Femur (tissue), 1 donor: ENCODE measurements at regions not wholly inside any gene's neighbourhood (a gene's known extent, or its start where the extent isn't known, plus 50 kb on each side); places are given as distances from the start of the nearest gene placed in this dataset.
"Not testable (repeated sequence)": the region's sequence is repeated elsewhere in the genome, so short reads cannot be mapped to it uniquely, and the experiment has no call there.

Experiments
- DNase-seq: peaks from one replicate; pipeline ENCODE4 v3.0.0-alpha.2; 2017

GRCh38 chr4:171334549-171334948 lies 478.7 kb upstream of the GALNTL6 start:
- no peak for DNase-seq

- DNase-seq: no peak
Observed at GRCh38 chr4:171308661-171309060, 504.5 kb upstream of the GALNTL6 start.

- DNase-seq: not testable (repeated sequence)
Observed at GRCh38 chr4:171298048-171298718, 515.0 kb upstream of the GALNTL6 start.

- DNase-seq: no peak
Observed at GRCh38 chr4:171288816-171289432, 524.3 kb upstream of the GALNTL6 start.

- DNase-seq: no peak
Observed at GRCh38 chr4:171281359-171281758, 531.8 kb upstream of the GALNTL6 start.

GRCh38 chr4:171279131-171279530 lies 534.1 kb upstream of the GALNTL6 start:
- no peak for DNase-seq

GRCh38 chr4:171266671-171267070 lies 546.5 kb upstream of the GALNTL6 start:
- DNase-seq: no peak

GRCh38 chr4:171265190-171265818 lies 547.9 kb upstream of the GALNTL6 start:
- DNase-seq: no peak

GRCh38 chr4:171256223-171256622 lies 557.0 kb upstream of the GALNTL6 start:
- no peak for DNase-seq

GRCh38 chr4:171246948-171247347 lies 566.3 kb upstream of the GALNTL6 start:
- DNase-seq: no peak

- DNase-seq: no peak
Observed at GRCh38 chr4:171242831-171243230, 570.4 kb upstream of the GALNTL6 start.

- no peak for DNase-seq
Observed at GRCh38 chr4:171239196-171239595, 574.0 kb upstream of the GALNTL6 start.

- DNase-seq: no peak
Observed at GRCh38 chr4:171235521-171235920, 577.7 kb upstream of the GALNTL6 start.

- not testable (repeated sequence) for DNase-seq
Observed at GRCh38 chr4:171229354-171229753, 583.9 kb upstream of the GALNTL6 start.

GRCh38 chr4:171221181-171221580 lies 592.0 kb upstream of the GALNTL6 start:
- no peak for DNase-seq

GRCh38 chr4:171203425-171203824 lies 609.8 kb upstream of the GALNTL6 start:
- no peak for DNase-seq

GRCh38 chr4:171202908-171203307 lies 610.3 kb upstream of the GALNTL6 start:
- DNase-seq: no peak

- no peak for DNase-seq
Observed at GRCh38 chr4:171186700-171187099, 626.5 kb upstream of the GALNTL6 start.

- no peak for DNase-seq
Observed at GRCh38 chr4:171181090-171181489, 632.1 kb upstream of the GALNTL6 start.

GRCh38 chr4:171170671-171171070 lies 642.5 kb upstream of the GALNTL6 start:
- no peak for DNase-seq

GRCh38 chr4:171169396-171169795 lies 643.8 kb upstream of the GALNTL6 start:
- DNase-seq: no peak

GRCh38 chr4:171162478-171162877 lies 650.7 kb upstream of the GALNTL6 start:
- no peak for DNase-seq

- no peak for DNase-seq
Observed at GRCh38 chr4:171157462-171158082, 655.6 kb upstream of the GALNTL6 start.

GRCh38 chr4:171142639-171143038 lies 670.6 kb upstream of the GALNTL6 start:
- DNase-seq: no peak
